Keratinocyte (primary cell): ENCODE measurements at regions not wholly inside any gene's neighbourhood (a gene's known extent, or its start where the extent isn't known, plus 50 kb on each side); places are given as distances from the start of the nearest gene placed in this dataset.

Experiments used
- DNase-seq: peaks from one replicate; pipeline ENCODE4 v3.0.0-alpha.2; 2011; ENCODE audit warnings: low read depth, missing footprints, low spot score
- FAIRE-seq: peaks from 2 replicates; lab custom pipeline; 2011; peaks lifted over from hg19 to GRCh38; lab: Jason Lieb, UNC
- H2AFZ ChIP-seq: 2 replicates; pipeline ENCODE4 v1.6.0; 2012; ENCODE audit warnings: low read length, control low read depth, inconsistent platforms; ENCODE audit not compliant: control insufficient read depth
- H3K27ac ChIP-seq: 2 replicates; pipeline ENCODE4 v1.5.1; 2011; ENCODE audit warnings: low read length; ENCODE audit not compliant: control insufficient read depth, insufficient read depth
- H3K27me3 ChIP-seq: 3 replicates; pipeline ENCODE4 v1.6.0; 2011; ENCODE audit warnings: low read length; ENCODE audit not compliant: control insufficient read depth, insufficient read depth; ENCODE audit errors: extremely low read depth
- H3K36me3 ChIP-seq, 2 experiments: 2 replicates in 1 of 2; 3 replicates in 1 of 2; pipeline ENCODE4 v1.5.1; 2011; ENCODE audit warnings: low read length in 2 of 2, mild to moderate bottlenecking in 1 of 2; ENCODE audit not compliant: control insufficient read depth in 2 of 2, insufficient read depth in 2 of 2; ENCODE audit errors: extremely low read depth in 1 of 2
- H3K4me1 ChIP-seq: 3 replicates; pipeline ENCODE4 v1.5.1; 2011; ENCODE audit warnings: low read length; ENCODE audit not compliant: control insufficient read depth, insufficient read depth; ENCODE audit errors: extremely low read depth
- H3K4me2 ChIP-seq: 3 replicates; pipeline ENCODE4 v1.6.0; 2011; ENCODE audit warnings: low read depth, low read length; ENCODE audit not compliant: control insufficient read depth, insufficient read depth; ENCODE audit errors: extremely low read depth
- H3K4me3 ChIP-seq, 3 experiments: fragments of 200-600 bp in 1 of 3; sonication (generic) in 1 of 3; 2 replicates in 2 of 3; 3 replicates in 1 of 3; pipeline ENCODE4 v1.5.1; 2011 to 2016; ENCODE audit warnings: low read length in 3 of 3, mild to moderate bottlenecking in 3 of 3, control low read depth in 2 of 3, inconsistent platforms in 1 of 3, low read depth in 1 of 3, mixed read lengths in 1 of 3, mixed run types in 1 of 3, moderate library complexity in 1 of 3; ENCODE audit not compliant: control insufficient read depth in 2 of 3, insufficient read depth in 2 of 3; ENCODE audit errors: extremely low read depth in 1 of 3
- H3K79me2 ChIP-seq: 2 replicates; pipeline ENCODE4 v1.6.0; 2012; ENCODE audit warnings: low read length; ENCODE audit not compliant: control insufficient read depth, insufficient read depth
- H3K9ac ChIP-seq: 3 replicates; pipeline ENCODE4 v1.6.0; 2011; ENCODE audit warnings: low read length; ENCODE audit not compliant: control insufficient read depth, insufficient read depth; ENCODE audit errors: extremely low read depth
- H3K9me1 ChIP-seq: 3 replicates; pipeline ENCODE4 v1.6.0; 2011; ENCODE audit warnings: low read length; ENCODE audit not compliant: control insufficient read depth, insufficient read depth; ENCODE audit errors: extremely low read depth
- H3K9me3 ChIP-seq: 2 replicates; pipeline ENCODE4 v1.5.1; 2012; ENCODE audit warnings: low read depth, low read length; ENCODE audit not compliant: control insufficient read depth
- H4K20me1 ChIP-seq: 3 replicates; pipeline ENCODE4 v1.6.0; 2011; ENCODE audit warnings: low read length; ENCODE audit not compliant: control insufficient read depth, insufficient read depth; ENCODE audit errors: extremely low read depth
- CTCF ChIP-seq, 3 experiments: IDR thresholded peaks in 1 of 3; conservative IDR thresholded peaks in 1 of 3; optimal IDR thresholded peaks in 1 of 3; 2 replicates in 2 of 3; 3 replicates in 1 of 3; pipeline versions ENCODE3 to v1.5.1; 2011; ENCODE audit warnings: low read length in 3 of 3, mild to moderate bottlenecking in 3 of 3, moderate library complexity in 2 of 3, control low read depth in 1 of 3, inconsistent platforms in 1 of 3; ENCODE audit not compliant: insufficient read depth in 2 of 3; ENCODE audit errors: extremely low read depth in 1 of 3
- EZH2 ChIP-seq: IDR thresholded peaks from one replicate; pipeline ENCODE4 v1.6.1; 2012; ENCODE audit warnings: inconsistent platforms, mild to moderate bottlenecking, low read length, moderate library complexity
- dilution Hi-C: fragments of 300-500 bp; cut with MboI; formaldehyde crosslinking; loops from one replicate; pipeline ENCODE4 v1.7.0; 2020; ENCODE audit warnings: low sequenced_read_pairs; ENCODE audit not compliant: extremely low pct_ligation_motif_present

- FAIRE-seq, result no peak
- no peaks in the 10 kb centered on the region for H3K79me2 ChIP-seq
- no peaks in the 10 kb centered on the region for H3K4me1 ChIP-seq
- TF ChIP-seq EZH2 (no peak), CTCF (optimal IDR thresholded peaks at IDR 0.05 in 1 of 3, IDR thresholded peaks at IDR 0.05 in 1 of 3, conservative IDR thresholded peaks at IDR 0.05 in 1 of 3; ENCODE audit: extremely low read depth in 1 of 3, insufficient read depth in 2 of 3, low read length in 3 of 3) (no peak)
- H3K9me3 ChIP-seq, result no peaks in the 10 kb centered on the region
- H2AFZ ChIP-seq, result no peak overlapping the region
- no peak overlapping the region for H3K9ac ChIP-seq
- H3K27me3 ChIP-seq, result no peaks in the 10 kb centered on the region
- no peak overlapping the region for H3K4me2 ChIP-seq
- no peak for DNase-seq
- H4K20me1 ChIP-seq, result no peaks in the 10 kb centered on the region
- no peaks in the 10 kb centered on the region for H3K36me3 ChIP-seq
- dilution Hi-C loops, result no loop called here
- H3K27ac ChIP-seq, result no peak overlapping the region
- no peak overlapping the region for H3K4me3 ChIP-seq
- no peaks in the 10 kb centered on the region for H3K9me1 ChIP-seq
Measured at GRCh38 chr3:67853520-67853919, 199.1 kb upstream of the SUCLG2 start.

GRCh38 chr3:67848299-67848698 lies 193.9 kb upstream of the SUCLG2 start:
- no peak for FAIRE-seq

More at GRCh38 chr3:67848299-67848698, 193.9 kb upstream of the SUCLG2 start:
- no peak overlapping the region for H3K27ac ChIP-seq
- H2AFZ ChIP-seq, result no peak overlapping the region
- TF ChIP-seq EZH2 (no peak), CTCF (optimal IDR thresholded peaks at IDR 0.05 in 1 of 3, IDR thresholded peaks at IDR 0.05 in 1 of 3, conservative IDR thresholded peaks at IDR 0.05 in 1 of 3; ENCODE audit: extremely low read depth in 1 of 3, insufficient read depth in 2 of 3, low read length in 3 of 3) (no peak)
- H3K27me3 ChIP-seq, result no peaks in the 10 kb centered on the region
- H3K9me3 ChIP-seq, result no peaks in the 10 kb centered on the region
- H3K79me2 ChIP-seq, result no peaks in the 10 kb centered on the region
- no peaks in the 10 kb centered on the region for H3K9me1 ChIP-seq
- dilution Hi-C loops, result no loop called here
- no peaks in the 10 kb centered on the region for H3K36me3 ChIP-seq
- DNase-seq, result no peak
- no peak overlapping the region for H3K4me3 ChIP-seq
- no peak overlapping the region for H3K9ac ChIP-seq
- no peak overlapping the region for H3K4me2 ChIP-seq
- no peaks in the 10 kb centered on the region for H3K4me1 ChIP-seq
- no peaks in the 10 kb centered on the region for H4K20me1 ChIP-seq
